ENCODE measurements at regions not wholly inside any gene's neighbourhood (a gene's known extent, or its start where the extent isn't known, plus 50 kb on each side); places are given as distances from the start of the nearest gene placed in this dataset.

- H3K9me2 ChIP-seq (ENCODE audit: insufficient read depth), result no peaks in the 10 kb centered on the region
- no peaks in the 10 kb centered on the region for H3K9me3 ChIP-seq (ENCODE audit: insufficient read depth, low read depth)
- ChIA-PET POLR2A (ENCODE audit: unreplicated experiment) (no interaction called here), CTCF (no interaction called here)
- TF ChIP-seq, protein P1, sequence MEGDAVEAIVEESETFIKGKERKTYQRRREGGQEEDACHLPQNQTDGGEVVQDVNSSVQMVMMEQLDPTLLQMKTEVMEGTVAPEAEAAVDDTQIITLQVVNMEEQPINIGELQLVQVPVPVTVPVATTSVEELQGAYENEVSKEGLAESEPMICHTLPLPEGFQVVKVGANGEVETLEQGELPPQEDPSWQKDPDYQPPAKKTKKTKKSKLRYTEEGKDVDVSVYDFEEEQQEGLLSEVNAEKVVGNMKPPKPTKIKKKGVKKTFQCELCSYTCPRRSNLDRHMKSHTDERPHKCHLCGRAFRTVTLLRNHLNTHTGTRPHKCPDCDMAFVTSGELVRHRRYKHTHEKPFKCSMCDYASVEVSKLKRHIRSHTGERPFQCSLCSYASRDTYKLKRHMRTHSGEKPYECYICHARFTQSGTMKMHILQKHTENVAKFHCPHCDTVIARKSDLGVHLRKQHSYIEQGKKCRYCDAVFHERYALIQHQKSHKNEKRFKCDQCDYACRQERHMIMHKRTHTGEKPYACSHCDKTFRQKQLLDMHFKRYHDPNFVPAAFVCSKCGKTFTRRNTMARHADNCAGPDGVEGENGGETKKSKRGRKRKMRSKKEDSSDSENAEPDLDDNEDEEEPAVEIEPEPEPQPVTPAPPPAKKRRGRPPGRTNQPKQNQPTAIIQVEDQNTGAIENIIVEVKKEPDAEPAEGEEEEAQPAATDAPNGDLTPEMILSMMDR (conservative IDR thresholded peaks at IDR 0.05), result no peak
- no peak overlapping the region for H3K4me3 ChIP-seq
- no peaks in the 10 kb centered on the region for H3F3A ChIP-seq (ENCODE audit: insufficient read depth, low read depth)
- H3K27ac ChIP-seq, result no peak overlapping the region
- H3K36me3 ChIP-seq (ENCODE audit: low read depth), result no peaks in the 10 kb centered on the region
- H3K4me2 ChIP-seq, result no peak overlapping the region
- H3K4me1 ChIP-seq (replicated peaks; ENCODE audit: insufficient read depth), result no peaks in the 10 kb centered on the region
- no TSS peak for BruUV-seq (replicated peaks)
- no peaks in the 10 kb centered on the region for H3K79me2 ChIP-seq (ENCODE audit: low read depth)
- no peak overlapping the region for H2AFZ ChIP-seq
- H3K27me3 ChIP-seq (ENCODE audit: insufficient read depth, low read depth), result peaks cover 64% of the 10 kb centered on the region
- no peak for DNase-seq
- intact Hi-C loops (cut with micrococcal nuclease; ENCODE audit: unreplicated experiment), result no loop called here
- H4K20me1 ChIP-seq (ENCODE audit: insufficient read depth), result no peaks in the 10 kb centered on the region
Observed at GRCh38 chr16:79869304-79870015, 268.9 kb upstream of the MAF start.

DNA sequence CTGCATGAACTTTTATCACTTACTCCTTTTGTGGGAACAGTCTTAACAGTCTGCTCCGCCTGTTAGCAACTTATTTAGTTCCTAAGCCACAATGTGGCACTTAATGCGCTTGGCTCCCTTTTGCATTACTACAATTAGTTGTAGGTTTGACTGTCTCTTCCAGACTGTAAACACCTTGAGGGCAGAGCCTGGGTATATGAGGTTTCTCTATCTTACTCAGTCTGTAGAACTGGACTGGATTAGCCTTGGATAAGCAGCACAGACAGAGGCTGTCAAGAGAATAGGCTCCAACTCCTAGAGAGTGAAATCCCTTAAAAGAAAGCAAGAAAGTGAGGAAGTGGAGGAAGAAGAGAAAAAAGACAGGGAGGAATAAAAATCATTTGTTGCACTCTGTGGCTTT is 268.3 kb upstream of the MAF start:
- Histone ChIP-seq H4K20me1 (ENCODE audit: insufficient read depth) (no peaks in the 10 kb centered on the region), H3K4me2 (no peak overlapping the region), H3K79me2 (ENCODE audit: low read depth) (no peaks in the 10 kb centered on the region), H2AFZ (no peak overlapping the region), H3F3A (ENCODE audit: insufficient read depth, low read depth) (no peaks in the 10 kb centered on the region), H3K36me3 (ENCODE audit: low read depth) (no peaks in the 10 kb centered on the region), H3K4me1 (replicated peaks; ENCODE audit: insufficient read depth) (no peaks in the 10 kb centered on the region), H3K27me3 (ENCODE audit: insufficient read depth, low read depth) (peaks cover 70% of the 10 kb centered on the region), H3K9me3 (ENCODE audit: insufficient read depth, low read depth) (no peaks in the 10 kb centered on the region), H3K9me2 (ENCODE audit: insufficient read depth) (no peaks in the 10 kb centered on the region), H3K4me3 (no peak overlapping the region), H3K27ac (no peak overlapping the region)
- no TSS peak for BruUV-seq (replicated peaks)
- intact Hi-C loops (cut with micrococcal nuclease; ENCODE audit: unreplicated experiment), result no loop called here
- ChIA-PET CTCF (no interaction called here), POLR2A (ENCODE audit: unreplicated experiment) (no interaction called here)
- no peak for TF ChIP-seq EZH2 (IDR thresholded peaks at IDR 0.05; ENCODE audit: low read depth)
- TF ChIP-seq, protein P1 (conservative IDR thresholded peaks at IDR 0.05), result no peak
- DNase-seq, result no peak

DNA sequence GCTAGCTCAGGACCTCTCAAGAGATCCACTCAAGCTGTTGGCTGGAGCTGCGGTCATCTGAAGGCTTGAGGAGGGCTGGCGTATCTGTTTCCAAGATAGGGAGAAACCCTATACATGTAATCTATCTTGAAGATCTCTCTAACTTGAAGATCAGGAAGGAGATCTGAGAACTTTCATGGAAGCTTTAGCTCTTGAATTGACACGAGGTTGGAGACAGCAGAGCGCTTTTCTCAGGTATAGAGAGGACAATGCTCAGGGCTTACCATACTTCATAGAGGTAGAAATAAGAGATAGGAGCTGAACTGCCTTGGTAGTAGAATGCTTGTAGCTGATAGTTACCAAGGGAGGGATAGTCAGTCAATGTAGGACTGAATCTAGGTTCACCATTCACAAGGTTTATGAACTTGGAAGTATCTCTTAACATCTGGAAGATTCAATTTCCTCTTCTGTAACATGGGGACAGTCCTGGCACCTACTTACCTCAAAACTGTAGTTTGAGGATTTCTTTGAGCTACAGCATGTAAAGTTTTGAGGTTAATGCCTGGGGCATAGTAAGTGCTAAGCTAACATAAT is 267.0 kb upstream of the MAF start:
- Histone ChIP-seq H3K4me2 (no peak overlapping the region), H3K4me1 (replicated peaks; ENCODE audit: insufficient read depth) (no peaks in the 10 kb centered on the region), H3K9me3 (ENCODE audit: insufficient read depth, low read depth) (no peaks in the 10 kb centered on the region), H3K27me3 (ENCODE audit: insufficient read depth, low read depth) (peaks cover 81% of the 10 kb centered on the region), H3K9me2 (ENCODE audit: insufficient read depth) (no peaks in the 10 kb centered on the region), H3K36me3 (ENCODE audit: low read depth) (no peaks in the 10 kb centered on the region), H3K4me3 (no peak overlapping the region), H3K27ac (no peak overlapping the region), H3K79me2 (ENCODE audit: low read depth) (no peaks in the 10 kb centered on the region), H4K20me1 (ENCODE audit: insufficient read depth) (no peaks in the 10 kb centered on the region), H2AFZ (no peak overlapping the region), H3F3A (ENCODE audit: insufficient read depth, low read depth) (no peaks in the 10 kb centered on the region)
- CTCF ChIA-PET, result no interaction called here
- intact Hi-C loops (cut with micrococcal nuclease; ENCODE audit: unreplicated experiment), result no loop called here
- no TSS peak for BruUV-seq (replicated peaks)
- POLR2A ChIA-PET (ENCODE audit: unreplicated experiment), result no interaction called here
- TF ChIP-seq, protein P1 (conservative IDR thresholded peaks at IDR 0.05), result no peak
- TF ChIP-seq EZH2 (IDR thresholded peaks at IDR 0.05; ENCODE audit: low read depth), result no peak
- no peak for DNase-seq

Data from PC-9 (cell line).